Hepatocyte (in vitro differentiated cells): ENCODE measurements at regions not wholly inside any gene's neighbourhood (a gene's known extent, or its start where the extent isn't known, plus 50 kb on each side); places are given as distances from the start of the nearest gene placed in this dataset.

Experiments
- DNase-seq: peaks from one replicate; pipeline ENCODE4 v3.0.0-alpha.2; 2016; ENCODE audit warnings: low spot score
- H2AFZ ChIP-seq: fragments of 200-600 bp; sonication (generic); 2 replicates; pipeline ENCODE4 v1.6.0; 2016; ENCODE audit warnings: antibody characterized with exemption, mild to moderate bottlenecking
- H3K27ac ChIP-seq: fragments of 200-600 bp; sonication (generic); 2 replicates; pipeline ENCODE4 v1.5.1; 2016; ENCODE audit warnings: mild to moderate bottlenecking
- H3K27me3 ChIP-seq: fragments of 200-600 bp; sonication (generic); 2 replicates; pipeline ENCODE4 v1.6.1; 2016
- H3K36me3 ChIP-seq: fragments of 200-600 bp; sonication (generic); replicated peaks from 2 replicates; pipeline ENCODE4 v1.5.1; 2016; ENCODE audit warnings: low read depth; ENCODE audit not compliant: insufficient read depth
- H3K4me1 ChIP-seq: fragments of 200-600 bp; sonication (generic); 2 replicates; pipeline ENCODE4 v1.5.1; 2016; ENCODE audit warnings: mild to moderate bottlenecking, moderate library complexity; ENCODE audit not compliant: insufficient read depth
- H3K4me2 ChIP-seq: fragments of 200-600 bp; sonication (generic); 2 replicates; pipeline ENCODE4 v1.6.0; 2016
- H3K4me3 ChIP-seq: fragments of 200-600 bp; sonication (generic); 2 replicates; pipeline ENCODE4 v1.5.1; 2016; ENCODE audit warnings: mild to moderate bottlenecking
- H3K79me2 ChIP-seq: fragments of 200-600 bp; sonication (generic); 2 replicates; pipeline ENCODE4 v1.6.0; 2017; ENCODE audit warnings: mild to moderate bottlenecking
- H3K9me2 ChIP-seq: fragments of 200-600 bp; sonication (generic); replicated peaks from 2 replicates; pipeline ENCODE4 v1.6.0; 2017; ENCODE audit warnings: mild to moderate bottlenecking; ENCODE audit not compliant: insufficient read depth
- H3K9me3 ChIP-seq: fragments of 200-600 bp; sonication (generic); 2 replicates; pipeline ENCODE4 v1.5.1; 2016; ENCODE audit warnings: low read depth, mild to moderate bottlenecking
- H4K20me1 ChIP-seq: fragments of 200-600 bp; sonication (generic); 2 replicates; pipeline ENCODE4 v1.6.0; 2016; ENCODE audit warnings: mild to moderate bottlenecking; ENCODE audit not compliant: insufficient read depth, poor library complexity, severe bottlenecking
- CTCF ChIP-seq: fragments of 200-600 bp; sonication (generic); IDR thresholded peaks from 2 replicates; pipeline ENCODE4 v1.5.1; 2016; ENCODE audit warnings: antibody characterized with exemption, mild to moderate bottlenecking; ENCODE audit not compliant: poor library complexity
- EZH2 ChIP-seq: fragments of 200-600 bp; sonication (generic); IDR thresholded peaks from 2 replicates; pipeline ENCODE4 v1.6.1; 2016; ENCODE audit warnings: antibody characterized with exemption, mild to moderate bottlenecking, borderline replicate concordance
- EZH2phosphoT487 ChIP-seq: fragments of 200-600 bp; sonication (generic); IDR thresholded peaks from one replicate; pipeline ENCODE4 v1.6.1; 2018; ENCODE audit warnings: antibody characterized with exemption, mild to moderate bottlenecking, low read depth, moderate library complexity; ENCODE audit not compliant: unreplicated experiment, severe bottlenecking
- WGBS: methylation state at CpG from one replicate; pipeline ENCODE4 v1.1.6; 2016; ENCODE audit warnings: low lambda C conversion rate; ENCODE audit errors: missing lambda C conversion rate; 5-methylcytosine and 5-hydroxymethylcytosine counted together

DNA sequence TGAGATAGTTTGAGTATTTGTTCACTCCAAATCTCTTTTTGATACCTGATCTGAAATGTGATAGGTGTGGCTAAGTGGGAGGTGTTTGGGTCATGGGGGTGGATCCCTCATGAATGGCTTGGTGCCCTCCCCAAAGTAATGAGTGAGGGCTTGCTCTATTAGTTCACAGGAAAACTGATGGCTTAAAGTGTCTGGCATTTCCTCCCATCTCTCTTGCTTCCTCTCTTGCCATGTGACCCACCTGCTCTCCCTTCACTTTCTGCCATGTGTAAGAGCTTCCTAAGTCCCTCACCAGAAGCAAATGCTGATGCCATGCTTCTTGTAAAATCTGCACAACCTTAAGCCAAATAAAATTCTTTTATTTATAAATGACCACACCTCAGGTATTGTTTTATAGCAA lies 61.1 kb downstream of the MAD2L1 start:
- Histone ChIP-seq H2AFZ (no peak overlapping the region), H3K4me3 (no peak overlapping the region), H3K36me3 (no peaks in the 10 kb centered on the region), H3K4me2 (no peak overlapping the region), H3K9me2 (no peaks in the 10 kb centered on the region), H3K79me2 (no peaks in the 10 kb centered on the region), H3K27ac (no peak overlapping the region), H4K20me1 (no peaks in the 10 kb centered on the region), H3K27me3 (no peaks in the 10 kb centered on the region), H3K9me3 (no peaks in the 10 kb centered on the region), H3K4me1 (peaks cover 6% of the 10 kb centered on the region)
- TF ChIP-seq EZH2 (no peak), EZH2phosphoT487 (no peak), CTCF (no peak)
- no peak for DNase-seq

DNA sequence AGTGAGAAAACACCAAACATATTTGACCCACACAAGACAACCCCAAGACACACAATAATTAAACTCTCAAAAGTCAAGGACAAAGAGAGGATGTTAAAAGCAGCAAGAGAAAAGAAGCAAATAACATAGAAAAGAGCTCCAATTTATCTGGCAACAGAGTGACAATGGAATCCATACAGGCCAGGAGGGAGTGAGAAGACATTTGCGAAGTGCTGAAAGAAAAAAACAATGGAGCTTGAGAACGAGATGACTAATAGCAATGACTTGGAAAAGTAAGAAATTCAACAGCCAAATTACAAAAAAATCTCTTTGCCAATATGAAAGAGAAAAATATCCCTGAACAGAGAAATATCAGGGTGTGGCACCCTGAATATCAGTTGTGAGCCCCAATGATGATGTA lies 61.6 kb downstream of the MAD2L1 start:
- Histone ChIP-seq H3K36me3 (no peaks in the 10 kb centered on the region), H3K9me3 (no peaks in the 10 kb centered on the region), H3K27me3 (no peaks in the 10 kb centered on the region), H3K4me3 (no peak overlapping the region), H3K4me1 (peaks cover 6% of the 10 kb centered on the region), H3K4me2 (no peak overlapping the region), H3K79me2 (no peaks in the 10 kb centered on the region), H3K27ac (no peak overlapping the region), H4K20me1 (no peaks in the 10 kb centered on the region), H3K9me2 (no peaks in the 10 kb centered on the region), H2AFZ (no peak overlapping the region)
- no peak for DNase-seq
- TF ChIP-seq CTCF: no peak
- no peak for TF ChIP-seq EZH2
- no peak for TF ChIP-seq EZH2phosphoT487
- 78% methylated on average over 2 of the region's 2 CpGs for WGBS

GRCh38 chr4:120004054-120004453 lies 62.6 kb downstream of the MAD2L1 start:
- Histone ChIP-seq H3K27me3 (no peaks in the 10 kb centered on the region), H2AFZ (no peak overlapping the region), H3K27ac (no peak overlapping the region), H3K36me3 (no peaks in the 10 kb centered on the region), H4K20me1 (no peaks in the 10 kb centered on the region), H3K9me2 (no peaks in the 10 kb centered on the region), H3K9me3 (no peaks in the 10 kb centered on the region), H3K79me2 (no peaks in the 10 kb centered on the region), H3K4me2 (no peak overlapping the region), H3K4me3 (no peak overlapping the region), H3K4me1 (peaks cover 6% of the 10 kb centered on the region)
- no peak for DNase-seq
- TF ChIP-seq EZH2phosphoT487 (no peak), CTCF (no peak), EZH2 (no peak)
- WGBS: 84% methylated on average over 4 of the region's 4 CpGs

- Histone ChIP-seq H2AFZ (no peak overlapping the region), H3K36me3 (no peaks in the 10 kb centered on the region), H3K27me3 (no peaks in the 10 kb centered on the region), H3K27ac (no peak overlapping the region), H3K9me3 (no peaks in the 10 kb centered on the region), H3K4me2 (no peak overlapping the region), H3K4me1 (peaks cover 6% of the 10 kb centered on the region), H3K79me2 (no peaks in the 10 kb centered on the region), H3K4me3 (no peak overlapping the region), H3K9me2 (no peaks in the 10 kb centered on the region), H4K20me1 (no peaks in the 10 kb centered on the region)
- WGBS: 97% methylated on average over 3 of the region's 3 CpGs
- TF ChIP-seq EZH2 (no peak), EZH2phosphoT487 (no peak), CTCF (no peak)
- no peak for DNase-seq
Measured at GRCh38 chr4:120003193-120003592, 63.5 kb downstream of the MAD2L1 start.
